Trophoblast cell (in vitro differentiated cells and primary cell): ENCODE measurements at regions not wholly inside any gene's neighbourhood (a gene's known extent, or its start where the extent isn't known, plus 50 kb on each side); places are given as distances from the start of the nearest gene placed in this dataset.
"Not testable (repeated sequence)": the region's sequence is repeated elsewhere in the genome, so short reads cannot be mapped to it uniquely, and the experiment has no call there.

ENCODE experiments used
- DNase-seq, 2 donors: peaks; one replicate each; pipeline ENCODE4 v3.0.0-alpha.2; 2016
- H2AFZ ChIP-seq: 2 replicates; pipeline ENCODE4 v1.6.1; 2013; ENCODE audit warnings: low read length, moderate library complexity, mild to moderate bottlenecking; ENCODE audit not compliant: insufficient read depth, poor library complexity
- H2AK5ac ChIP-seq: 2 replicates; pipeline ENCODE4 v1.6.1; 2013; ENCODE audit warnings: mild to moderate bottlenecking, low read length
- H2BK120ac ChIP-seq: 2 replicates; pipeline ENCODE4 v1.6.1; 2013; ENCODE audit warnings: low read length, mild to moderate bottlenecking, moderate library complexity; ENCODE audit not compliant: insufficient read depth, poor library complexity
- H2BK12ac ChIP-seq: 2 replicates; pipeline ENCODE4 v1.6.1; 2013; ENCODE audit warnings: mild to moderate bottlenecking, low read length, moderate library complexity
- H2BK5ac ChIP-seq: 2 replicates; pipeline ENCODE4 v1.6.1; 2013; ENCODE audit warnings: low read length, low read depth, moderate library complexity, mild to moderate bottlenecking; ENCODE audit not compliant: poor library complexity
- H3K14ac ChIP-seq: 2 replicates; pipeline ENCODE4 v1.6.1; 2013; ENCODE audit warnings: mild to moderate bottlenecking, low read length
- H3K18ac ChIP-seq: 2 replicates; pipeline ENCODE4 v1.6.1; 2013; ENCODE audit warnings: mild to moderate bottlenecking, low read length
- H3K23ac ChIP-seq: 2 replicates; pipeline ENCODE4 v1.6.1; 2013; ENCODE audit warnings: low read length
- H3K27ac ChIP-seq: 2 replicates; pipeline ENCODE4 v1.5.1; 2013; ENCODE audit warnings: low read depth, mild to moderate bottlenecking, inconsistent platforms, low read length, moderate library complexity
- H3K27me3 ChIP-seq: 2 replicates; pipeline ENCODE4 v1.6.1; 2013; ENCODE audit warnings: inconsistent platforms, mild to moderate bottlenecking, low read length, moderate library complexity; ENCODE audit not compliant: insufficient read depth
- H3K36me3 ChIP-seq, 2 experiments: 1 replicate in 1 of 2; 2 replicates in 1 of 2; pipeline ENCODE4 v1.6.1; 2013; ENCODE audit warnings: low read length in 2 of 2, mild to moderate bottlenecking in 2 of 2, moderate library complexity in 1 of 2; ENCODE audit not compliant: insufficient read depth in 2 of 2, control insufficient read depth in 1 of 2
- H3K4ac ChIP-seq: 2 replicates; pipeline ENCODE4 v1.6.1; 2013; ENCODE audit warnings: low read depth, mild to moderate bottlenecking, low read length, moderate library complexity
- H3K4me1 ChIP-seq, 2 experiments: 1 replicate in 1 of 2; 2 replicates in 1 of 2; pipeline ENCODE4 v1.6.1; 2013; ENCODE audit warnings: low read length in 2 of 2, mild to moderate bottlenecking in 2 of 2, moderate library complexity in 1 of 2; ENCODE audit not compliant: insufficient read depth in 2 of 2, control insufficient read depth in 1 of 2
- H3K4me2 ChIP-seq: 2 replicates; pipeline ENCODE4 v1.6.1; 2013; ENCODE audit warnings: inconsistent platforms, mild to moderate bottlenecking, low read length, moderate library complexity
- H3K4me3 ChIP-seq: 2 replicates; pipeline ENCODE4 v1.5.1; 2013; ENCODE audit warnings: mild to moderate bottlenecking, low read depth, low read length, inconsistent platforms
- H3K79me1 ChIP-seq: one replicate; pipeline ENCODE4 v1.6.1; 2013; ENCODE audit warnings: low read length
- H3K79me2 ChIP-seq: 2 replicates; pipeline ENCODE4 v1.6.1; 2013; ENCODE audit warnings: low read length, mild to moderate bottlenecking; ENCODE audit not compliant: control insufficient read depth, insufficient read depth, poor library complexity
- H3K9ac ChIP-seq: 2 replicates; pipeline ENCODE4 v1.6.1; 2013; ENCODE audit warnings: mild to moderate bottlenecking, low read length
- H3K9me3 ChIP-seq: 2 replicates; pipeline ENCODE4 v1.6.1; 2013; ENCODE audit warnings: low read depth, mild to moderate bottlenecking, control low read depth, inconsistent platforms, low read length; ENCODE audit not compliant: insufficient read depth
- H4K12ac ChIP-seq: 2 replicates; pipeline ENCODE4 v1.6.1; 2013; ENCODE audit warnings: low read depth, mild to moderate bottlenecking, low read length, moderate library complexity
- H4K8ac ChIP-seq: 2 replicates; pipeline ENCODE4 v1.6.1; 2013; ENCODE audit warnings: low read depth, mild to moderate bottlenecking, low read length, moderate library complexity
- H4K91ac ChIP-seq: one replicate; pipeline ENCODE4 v1.6.1; 2013; ENCODE audit warnings: low read depth, mild to moderate bottlenecking, low read length, moderate library complexity
- WGBS: extraction: QIAGEN DNeasy Blood & Tissue Kit; methylation state at CpG from one replicate; pipeline ENCODE4 v1.1.7; 2013; ENCODE audit warnings: missing lambda C conversion rate; ENCODE audit not compliant: insufficient read length, insufficient coverage; ENCODE audit errors: extremely low coverage; 5-methylcytosine and 5-hydroxymethylcytosine counted together

DNA sequence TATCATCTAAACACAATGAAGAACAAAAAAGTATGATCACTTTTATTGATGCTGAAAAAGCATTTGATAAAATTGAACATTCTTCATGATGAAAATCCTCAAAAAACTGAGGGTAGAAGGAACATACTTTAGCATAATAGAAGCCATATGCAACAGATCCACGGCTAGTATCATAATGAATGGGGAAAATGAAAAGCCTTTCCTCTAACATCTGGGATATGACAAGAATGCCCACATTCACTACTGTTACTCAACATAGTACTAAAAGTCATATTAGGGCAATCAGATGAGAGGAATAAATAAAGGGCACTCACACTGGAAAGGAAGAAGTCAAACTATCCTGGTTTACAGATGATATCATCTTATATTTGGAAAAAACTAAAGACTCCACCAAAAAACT is 256.6 kb downstream of the RFPL4B start:
- WGBS = no CpG with 5 or more reads among the region's 1 CpG
- Histone ChIP-seq H3K4me2 (no peak overlapping the region), H2BK12ac (no peak overlapping the region), H3K23ac (no peak overlapping the region), H3K9ac (no peak overlapping the region), H4K12ac (no peak overlapping the region), H3K18ac (no peak overlapping the region), H2AFZ (no peak overlapping the region), H4K8ac (no peak overlapping the region), H2AK5ac (no peak overlapping the region), H3K4me3 (no peak overlapping the region), H3K14ac (no peak overlapping the region), H3K9me3 (peaks cover 2% of the 10 kb centered on the region), H3K4me1 (no peaks in the 10 kb centered on the region), H3K27me3 (no peaks in the 10 kb centered on the region), H3K27ac (no peak overlapping the region), H2BK5ac (no peak overlapping the region), H4K91ac (no peak overlapping the region), H3K79me1 (no peaks in the 10 kb centered on the region), H2BK120ac (no peak overlapping the region), H3K79me2 (no peaks in the 10 kb centered on the region), H3K36me3 (no peaks in the 10 kb centered on the region), H3K4ac (no peak overlapping the region)
- peak; percentile 4 to 75 for DNase-seq

DNA sequence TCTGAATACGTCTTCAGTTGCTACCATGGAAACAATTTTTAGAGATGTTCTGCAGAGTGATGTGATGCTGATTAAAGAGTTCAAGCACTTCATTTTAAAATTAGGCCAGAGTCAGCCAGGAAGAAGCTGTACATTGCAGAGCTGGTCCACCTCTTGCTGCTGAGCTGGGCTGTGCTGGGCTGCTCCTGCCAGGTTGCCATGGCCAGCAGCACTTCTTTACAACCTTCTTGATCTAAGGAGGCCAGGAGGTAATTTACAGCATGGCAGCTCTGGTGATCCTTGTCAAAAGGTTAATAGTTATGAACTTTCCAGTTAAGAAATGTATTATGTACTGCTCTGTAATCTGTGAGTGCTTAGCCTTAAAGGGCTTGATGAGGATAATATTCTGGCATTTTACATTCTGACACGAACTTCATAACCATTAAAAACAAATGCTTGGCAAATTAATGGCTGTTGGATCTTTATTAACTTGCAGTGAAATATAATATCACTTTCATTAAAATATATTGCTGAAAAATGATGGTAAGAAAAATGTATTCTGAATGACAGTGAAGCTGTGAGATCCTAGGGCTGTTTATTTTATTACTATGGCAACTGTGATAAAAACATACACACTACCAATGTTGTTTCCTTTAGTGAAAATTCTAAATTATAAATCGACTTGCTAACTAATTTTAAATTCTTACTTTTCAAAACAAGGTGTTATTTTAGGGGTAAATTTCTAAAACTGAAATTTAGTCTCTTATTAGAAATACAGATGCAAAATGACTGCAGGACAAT is 259.7 kb downstream of the RFPL4B start:
- Histone ChIP-seq H2BK5ac (no peak overlapping the region), H3K79me2 (no peaks in the 10 kb centered on the region), H3K14ac (no peak overlapping the region), H3K4ac (no peak overlapping the region), H3K18ac (no peak overlapping the region), H2AFZ (no peak overlapping the region), H2AK5ac (no peak overlapping the region), H3K79me1 (no peaks in the 10 kb centered on the region), H4K91ac (no peak overlapping the region), H4K8ac (no peak overlapping the region), H3K27me3 (no peaks in the 10 kb centered on the region), H3K9ac (peak overlapping the region; percentile 66), H3K4me1 (no peaks in the 10 kb centered on the region), H3K27ac (no peak overlapping the region), H4K12ac (no peak overlapping the region), H3K36me3 (peaks cover 0 to 2% of the 10 kb centered on the region in 2 experiments), H3K4me2 (no peak overlapping the region), H3K9me3 (peaks cover 9% of the 10 kb centered on the region), H3K23ac (no peak overlapping the region), H2BK120ac (no peak overlapping the region), H2BK12ac (no peak overlapping the region), H3K4me3 (no peak overlapping the region)
- WGBS = no CpG with 5 or more reads among the region's 3 CpGs
- no peak for DNase-seq

DNA sequence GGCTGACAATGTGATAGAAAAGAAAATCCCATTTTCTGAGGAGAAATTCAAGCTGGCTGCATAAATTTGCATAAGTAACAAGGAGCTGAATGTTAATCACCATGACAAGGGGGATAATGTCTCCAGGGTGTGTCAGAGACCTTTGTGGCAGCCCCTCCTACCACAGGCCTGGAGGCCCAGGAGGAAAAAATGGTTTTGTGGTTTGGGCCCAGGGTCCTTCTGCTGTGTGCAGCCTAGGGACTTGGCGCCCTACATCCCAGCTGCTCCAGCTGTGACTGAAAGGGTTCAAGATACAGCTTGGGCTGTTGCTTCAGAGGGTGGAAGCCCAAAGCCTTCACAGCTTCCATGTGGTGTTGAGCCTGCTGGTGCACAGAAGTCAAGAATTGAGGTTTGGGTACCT is 261.8 kb downstream of the RFPL4B start:
- WGBS = no CpG with 5 or more reads among the region's 1 CpG

DNA sequence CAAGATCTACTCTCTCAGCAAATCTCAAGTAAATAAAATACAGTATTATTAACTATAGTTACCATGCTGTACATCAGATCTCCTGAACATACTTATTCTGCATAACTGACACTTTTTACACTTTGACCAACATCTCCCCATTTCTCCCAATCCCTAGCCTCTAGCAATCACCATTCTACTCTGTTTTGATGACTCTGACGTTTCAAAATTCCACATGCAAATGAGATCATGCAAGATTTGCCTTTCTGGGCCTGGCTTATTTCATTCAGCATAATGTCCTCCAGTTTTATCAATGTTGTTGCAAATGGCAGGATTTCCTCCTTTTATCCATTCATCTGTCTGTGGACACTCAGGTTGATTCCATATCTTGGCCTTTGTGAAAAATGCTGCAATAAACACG is 266.3 kb downstream of the RFPL4B start:
- Histone ChIP-seq H3K4ac (no peak overlapping the region), H3K4me1 (no peaks in the 10 kb centered on the region), H4K91ac (no peak overlapping the region), H3K79me1 (no peaks in the 10 kb centered on the region), H3K27ac (no peak overlapping the region), H3K9ac (no peak overlapping the region), H3K18ac (no peak overlapping the region), H3K27me3 (no peaks in the 10 kb centered on the region), H3K14ac (no peak overlapping the region), H3K9me3 (peaks cover 9% of the 10 kb centered on the region), H3K36me3 (peaks cover 0 to 2% of the 10 kb centered on the region in 2 experiments), H3K4me2 (no peak overlapping the region), H3K4me3 (no peak overlapping the region), H4K12ac (no peak overlapping the region), H2AK5ac (no peak overlapping the region), H3K23ac (no peak overlapping the region), H4K8ac (no peak overlapping the region), H2AFZ (no peak overlapping the region), H2BK5ac (no peak overlapping the region), H3K79me2 (no peaks in the 10 kb centered on the region), H2BK12ac (no peak overlapping the region), H2BK120ac (no peak overlapping the region)
- DNase-seq = no peak
- no CpG with 5 or more reads among the region's 2 CpGs for WGBS

More for the DNA sequence above, 261.8 kb downstream of the RFPL4B start:
- not testable (repeated sequence) for H3K4me2 ChIP-seq, H2AFZ ChIP-seq, H3K23ac ChIP-seq, H3K14ac ChIP-seq, H3K4me3 ChIP-seq, H3K79me2 ChIP-seq, H2BK12ac ChIP-seq, DNase-seq, H3K9ac ChIP-seq, H2BK5ac ChIP-seq, H3K27ac ChIP-seq, H4K12ac ChIP-seq, H3K27me3 ChIP-seq, H4K8ac ChIP-seq, H3K36me3 ChIP-seq, H3K4ac ChIP-seq, H3K4me1 ChIP-seq, H3K9me3 ChIP-seq, H2AK5ac ChIP-seq, H4K91ac ChIP-seq, H2BK120ac ChIP-seq, H3K79me1 ChIP-seq, H3K18ac ChIP-seq
